ENCODE measurements at regions not wholly inside any gene's neighbourhood (a gene's known extent, or its start where the extent isn't known, plus 50 kb on each side); places are given as distances from the start of the nearest gene placed in this dataset.

DNA sequence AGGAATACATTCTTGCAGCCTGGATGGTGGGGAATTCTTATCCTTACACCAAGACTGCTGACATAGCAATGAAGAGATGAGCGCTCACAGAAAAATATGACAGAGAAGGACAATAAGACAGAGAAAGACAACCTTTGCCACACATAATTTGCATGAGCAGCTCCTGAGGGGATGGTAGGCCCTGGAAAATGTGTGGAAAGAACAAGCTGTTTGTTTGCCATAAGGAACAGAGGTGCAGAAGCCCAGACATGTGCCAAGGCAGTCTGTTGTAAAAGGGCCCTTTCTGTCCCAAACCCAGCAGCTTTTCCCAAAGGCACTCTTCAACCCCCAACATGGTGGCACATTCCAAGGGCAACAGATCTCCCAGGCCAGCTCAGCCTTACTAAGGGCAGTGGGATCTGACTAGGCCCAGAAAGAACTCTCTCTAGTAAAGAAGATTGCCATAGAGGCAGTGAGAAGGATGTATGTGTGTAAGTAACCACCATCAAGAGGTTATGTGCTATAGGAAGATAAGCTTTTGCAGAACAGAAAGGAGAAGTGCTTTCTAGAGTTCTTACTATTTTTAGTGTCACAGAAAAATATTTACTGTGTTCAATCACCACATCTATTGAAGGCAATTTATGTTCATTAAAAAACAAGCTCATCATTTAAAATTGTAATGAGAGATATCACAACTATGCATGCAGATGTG, 287.0 kb upstream of the RASGEF1B start:
- ATAC-seq (no peak), DNase-seq (no peak)
- intact Hi-C loops (cut with DNase I): no loop called here
- WGBS, 2 donors: 98 to 100% methylated on average over 1 of the region's 1 CpG
- no peaks in the 10 kb centered on the region for H3K9me3 ChIP-seq
- no peaks in the 10 kb centered on the region for H3K27me3 ChIP-seq
- TF ChIP-seq, protein P1, sequence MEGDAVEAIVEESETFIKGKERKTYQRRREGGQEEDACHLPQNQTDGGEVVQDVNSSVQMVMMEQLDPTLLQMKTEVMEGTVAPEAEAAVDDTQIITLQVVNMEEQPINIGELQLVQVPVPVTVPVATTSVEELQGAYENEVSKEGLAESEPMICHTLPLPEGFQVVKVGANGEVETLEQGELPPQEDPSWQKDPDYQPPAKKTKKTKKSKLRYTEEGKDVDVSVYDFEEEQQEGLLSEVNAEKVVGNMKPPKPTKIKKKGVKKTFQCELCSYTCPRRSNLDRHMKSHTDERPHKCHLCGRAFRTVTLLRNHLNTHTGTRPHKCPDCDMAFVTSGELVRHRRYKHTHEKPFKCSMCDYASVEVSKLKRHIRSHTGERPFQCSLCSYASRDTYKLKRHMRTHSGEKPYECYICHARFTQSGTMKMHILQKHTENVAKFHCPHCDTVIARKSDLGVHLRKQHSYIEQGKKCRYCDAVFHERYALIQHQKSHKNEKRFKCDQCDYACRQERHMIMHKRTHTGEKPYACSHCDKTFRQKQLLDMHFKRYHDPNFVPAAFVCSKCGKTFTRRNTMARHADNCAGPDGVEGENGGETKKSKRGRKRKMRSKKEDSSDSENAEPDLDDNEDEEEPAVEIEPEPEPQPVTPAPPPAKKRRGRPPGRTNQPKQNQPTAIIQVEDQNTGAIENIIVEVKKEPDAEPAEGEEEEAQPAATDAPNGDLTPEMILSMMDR (IDR thresholded peaks at IDR 0.05): no peak
- H3K4me1 ChIP-seq: no peaks in the 10 kb centered on the region
- no peak overlapping the region for H3K4me3 ChIP-seq
- no peaks in the 10 kb centered on the region for H3K36me3 ChIP-seq
- H3K27ac ChIP-seq: no peak overlapping the region

DNA sequence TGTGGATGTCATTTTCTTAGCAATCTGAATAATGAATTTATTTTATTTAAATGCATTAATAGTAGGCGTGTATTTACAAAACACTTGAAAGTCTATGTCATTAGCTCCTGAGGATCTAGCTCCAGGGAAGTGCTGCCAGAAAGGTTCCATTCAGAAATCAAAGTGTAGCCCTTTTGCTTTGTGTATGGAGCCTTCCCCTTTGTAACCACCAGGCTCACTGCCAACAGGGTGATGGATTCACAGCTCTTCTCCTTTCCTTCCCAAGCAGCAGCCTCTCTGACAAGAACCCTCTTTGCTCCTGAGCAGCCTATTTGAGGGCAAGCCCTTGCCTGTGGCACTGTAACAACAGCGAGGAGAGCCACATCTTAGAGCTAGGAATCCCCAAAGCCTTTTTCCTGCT, 286.0 kb upstream of the RASGEF1B start:
- Histone ChIP-seq H3K4me3 (no peak overlapping the region), H3K9me3 (no peaks in the 10 kb centered on the region), H3K27ac (no peak overlapping the region), H3K27me3 (no peaks in the 10 kb centered on the region), H3K36me3 (no peaks in the 10 kb centered on the region), H3K4me1 (no peaks in the 10 kb centered on the region)
- 85 to 94% methylated on average over 2 of the region's 2 CpGs for WGBS, 2 donors
- ATAC-seq: no peak
- intact Hi-C loops (cut with DNase I): no loop called here
- TF ChIP-seq, protein P1 (IDR thresholded peaks at IDR 0.05): no peak
- DNase-seq: no peak

DNA sequence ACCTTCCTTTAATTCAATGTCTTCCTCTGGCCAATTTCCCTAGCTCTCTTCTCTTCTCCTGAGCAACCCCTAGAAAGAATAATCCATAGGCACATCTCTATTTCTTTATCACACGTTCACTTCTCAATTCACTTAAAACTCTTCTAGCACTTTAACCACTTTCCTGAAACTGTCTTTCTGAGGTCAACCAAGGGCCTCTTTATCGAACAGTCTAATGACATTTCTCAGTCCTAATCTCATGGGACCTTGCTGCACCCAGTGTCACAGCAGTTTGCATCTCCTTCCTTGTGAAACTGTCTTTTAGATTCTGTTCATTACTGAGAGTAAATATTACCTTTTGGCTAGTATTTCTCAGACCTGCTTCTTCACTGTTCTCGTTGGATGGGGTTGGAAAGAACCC, 285.3 kb upstream of the RASGEF1B start:
- intact Hi-C loops (cut with DNase I): no loop called here
- 70 to 76% methylated on average over 3 of the region's 3 CpGs for WGBS, 2 donors
- ATAC-seq: no peak

DNA sequence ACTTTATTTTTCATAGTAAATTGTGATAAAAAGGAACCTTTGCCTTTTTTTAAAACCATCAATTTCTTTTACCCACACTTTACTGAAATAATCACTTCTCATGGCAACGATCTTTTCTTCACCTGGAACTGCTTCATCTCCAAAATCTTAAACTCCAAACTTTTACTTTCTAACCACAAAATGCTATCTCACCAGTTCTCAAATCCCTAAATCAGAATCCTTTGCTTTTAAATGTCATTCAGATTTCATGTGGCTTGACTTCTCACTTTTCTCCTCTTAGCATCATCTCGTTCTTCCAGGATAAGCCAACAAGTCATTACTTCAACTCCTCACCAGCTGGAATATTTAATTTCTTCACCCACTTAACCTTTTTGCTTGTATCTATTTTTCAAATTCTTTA, 284.3 kb upstream of the RASGEF1B start:
- TF ChIP-seq, protein P1 (IDR thresholded peaks at IDR 0.05): no peak
- no peak overlapping the region for H3K4me3 ChIP-seq
- H3K27ac ChIP-seq: no peak overlapping the region
- no peak for ATAC-seq
- 64 to 70% methylated on average over 2 of the region's 2 CpGs for WGBS, 2 donors
- H3K36me3 ChIP-seq: no peaks in the 10 kb centered on the region
- intact Hi-C loops (cut with DNase I): no loop called here
- H3K4me1 ChIP-seq: no peaks in the 10 kb centered on the region
- no peaks in the 10 kb centered on the region for H3K27me3 ChIP-seq
- no peaks in the 10 kb centered on the region for H3K9me3 ChIP-seq
- DNase-seq: no peak

More for the DNA sequence above, 285.3 kb upstream of the RASGEF1B start:
- H3K4me1 ChIP-seq: no peaks in the 10 kb centered on the region
- no peak overlapping the region for H3K4me3 ChIP-seq
- H3K27me3 ChIP-seq: no peaks in the 10 kb centered on the region
- H3K36me3 ChIP-seq: no peaks in the 10 kb centered on the region
- no peak for DNase-seq
- TF ChIP-seq, protein P1 (IDR thresholded peaks at IDR 0.05): no peak
- H3K9me3 ChIP-seq: no peaks in the 10 kb centered on the region
- no peak overlapping the region for H3K27ac ChIP-seq

Measured in heart right ventricle (tissue), 16 donors.